ENCODE measurements at regions not wholly inside any gene's neighbourhood (a gene's known extent, or its start where the extent isn't known, plus 50 kb on each side); places are given as distances from the start of the nearest gene placed in this dataset.

DNA sequence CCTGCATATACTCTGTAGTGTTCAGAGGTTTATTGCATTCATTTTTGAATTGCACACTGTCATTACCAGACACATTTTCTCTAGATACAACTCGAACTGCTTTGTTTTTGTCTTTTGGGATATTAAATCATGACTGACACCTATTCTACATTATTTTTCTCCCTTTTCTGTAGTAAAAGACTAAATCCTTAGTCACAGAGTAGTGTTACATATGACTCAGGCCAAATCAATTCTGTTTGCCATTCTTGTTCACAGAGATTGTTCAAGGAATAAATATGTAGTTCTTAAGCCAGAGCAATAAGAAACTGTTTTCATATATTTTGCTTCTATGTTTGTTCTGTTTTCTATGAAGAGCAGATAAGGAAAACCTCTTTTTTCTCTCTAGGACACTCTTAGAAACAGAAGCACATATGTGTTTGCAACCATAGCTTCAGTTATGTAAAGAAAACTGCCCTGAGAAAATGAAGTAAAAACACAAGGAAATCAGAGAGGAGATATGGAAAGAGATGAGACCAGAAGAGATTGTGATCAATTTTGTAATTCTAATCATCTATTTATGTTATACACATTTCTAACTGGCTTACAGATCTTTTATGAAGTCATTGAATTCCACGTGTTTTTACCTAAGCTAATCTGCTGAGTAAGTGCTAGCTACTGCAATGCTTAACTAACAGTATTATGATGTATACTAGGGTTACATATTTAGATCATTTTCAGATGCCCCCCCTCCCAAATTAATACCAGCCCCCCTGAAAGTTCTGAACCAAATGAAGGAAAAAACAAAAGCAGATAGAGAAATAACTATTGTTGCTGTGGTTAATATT is 1995.6 kb upstream of the CDH6 start:
- TF ChIP-seq GATA3 (IDR thresholded peaks at IDR 0.05; ENCODE audit: low read depth, low read length): no peak
- TF ChIP-seq GATA2 (IDR thresholded peaks at IDR 0.05; ENCODE audit: low read depth, low read length): no peak
